ENCODE measurements at regions not wholly inside any gene's neighbourhood (a gene's known extent, or its start where the extent isn't known, plus 50 kb on each side); places are given as distances from the start of the nearest gene placed in this dataset.

DNA sequence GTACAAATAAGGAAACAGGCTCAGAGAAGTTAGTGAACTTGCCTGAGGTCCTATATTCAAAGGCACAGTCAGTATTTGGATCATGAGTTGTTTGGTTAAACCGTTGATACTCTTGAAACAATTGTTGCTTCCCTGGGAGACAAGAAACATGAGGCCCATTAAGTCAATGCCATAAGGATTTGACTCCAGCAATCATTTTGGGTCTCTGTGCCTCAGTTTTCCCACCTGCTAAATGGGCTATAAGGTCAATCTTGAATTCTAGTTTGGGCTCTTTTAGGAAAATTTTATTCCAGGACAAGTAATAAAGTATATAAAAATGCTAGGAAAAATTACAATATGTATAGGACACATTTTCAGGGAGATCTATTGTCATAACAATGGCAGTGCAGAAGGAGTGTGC is 202.1 kb downstream of the TMEM26 start:
- no peak for DNase-seq
- no peak overlapping the region for H3K4me3 Mint-ChIP-seq (ENCODE audit: low read depth, unreplicated experiment)
- BruUV-seq (replicated peaks), result no TSS peak
- peaks cover 71% of the 10 kb centered on the region for H3K27me3 Mint-ChIP-seq (ENCODE audit: unreplicated experiment)
- intact Hi-C loops (cut with micrococcal nuclease; ENCODE audit: unreplicated experiment), result no loop called here
- TF ChIP-seq, protein P1, sequence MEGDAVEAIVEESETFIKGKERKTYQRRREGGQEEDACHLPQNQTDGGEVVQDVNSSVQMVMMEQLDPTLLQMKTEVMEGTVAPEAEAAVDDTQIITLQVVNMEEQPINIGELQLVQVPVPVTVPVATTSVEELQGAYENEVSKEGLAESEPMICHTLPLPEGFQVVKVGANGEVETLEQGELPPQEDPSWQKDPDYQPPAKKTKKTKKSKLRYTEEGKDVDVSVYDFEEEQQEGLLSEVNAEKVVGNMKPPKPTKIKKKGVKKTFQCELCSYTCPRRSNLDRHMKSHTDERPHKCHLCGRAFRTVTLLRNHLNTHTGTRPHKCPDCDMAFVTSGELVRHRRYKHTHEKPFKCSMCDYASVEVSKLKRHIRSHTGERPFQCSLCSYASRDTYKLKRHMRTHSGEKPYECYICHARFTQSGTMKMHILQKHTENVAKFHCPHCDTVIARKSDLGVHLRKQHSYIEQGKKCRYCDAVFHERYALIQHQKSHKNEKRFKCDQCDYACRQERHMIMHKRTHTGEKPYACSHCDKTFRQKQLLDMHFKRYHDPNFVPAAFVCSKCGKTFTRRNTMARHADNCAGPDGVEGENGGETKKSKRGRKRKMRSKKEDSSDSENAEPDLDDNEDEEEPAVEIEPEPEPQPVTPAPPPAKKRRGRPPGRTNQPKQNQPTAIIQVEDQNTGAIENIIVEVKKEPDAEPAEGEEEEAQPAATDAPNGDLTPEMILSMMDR (IDR thresholded peaks at IDR 0.05; ENCODE audit: unreplicated experiment), result no peak
- CTCF ChIA-PET, result no interaction called here
- no peaks in the 10 kb centered on the region for H3K36me3 Mint-ChIP-seq (ENCODE audit: insufficient read depth, unreplicated experiment)
- H3K27ac Mint-ChIP-seq (ENCODE audit: unreplicated experiment), result no peak overlapping the region
- no peaks in the 10 kb centered on the region for H3K4me1 Mint-ChIP-seq (ENCODE audit: low read depth, unreplicated experiment)
- H3K9me3 Mint-ChIP-seq (ENCODE audit: low read depth, unreplicated experiment), result peaks cover 3% of the 10 kb centered on the region

DNA sequence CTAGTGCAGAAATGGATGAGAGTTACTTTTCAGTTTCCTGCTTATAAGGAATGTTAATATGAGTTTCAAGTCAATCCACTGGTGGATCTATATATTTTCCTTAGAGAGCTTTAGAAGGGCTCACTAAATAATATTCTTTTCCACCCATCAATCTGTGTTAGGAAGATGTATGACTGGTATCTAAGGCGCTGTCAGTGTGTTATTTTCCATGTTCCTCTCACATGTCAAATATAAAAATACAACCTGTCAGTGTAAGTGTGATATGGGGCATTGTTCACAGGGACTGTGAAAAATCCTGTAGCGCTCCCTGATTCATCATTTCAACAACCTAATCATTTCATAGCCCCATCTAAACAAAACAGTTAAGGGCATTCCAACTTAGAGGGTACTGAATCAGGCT is 203.1 kb downstream of the TMEM26 start:
- CTCF ChIA-PET, result no interaction called here
- BruUV-seq (replicated peaks), result no TSS peak
- no peak for DNase-seq
- Mint-ChIP-seq H3K27ac (ENCODE audit: unreplicated experiment) (no peak overlapping the region), H3K4me3 (ENCODE audit: low read depth, unreplicated experiment) (no peak overlapping the region), H3K9me3 (ENCODE audit: low read depth, unreplicated experiment) (peaks cover 3% of the 10 kb centered on the region), H3K4me1 (ENCODE audit: low read depth, unreplicated experiment) (no peaks in the 10 kb centered on the region), H3K36me3 (ENCODE audit: insufficient read depth, unreplicated experiment) (no peaks in the 10 kb centered on the region), H3K27me3 (ENCODE audit: unreplicated experiment) (peaks cover 66% of the 10 kb centered on the region)
- intact Hi-C loops (cut with micrococcal nuclease; ENCODE audit: unreplicated experiment), result no loop called here
- TF ChIP-seq, protein P1 (IDR thresholded peaks at IDR 0.05; ENCODE audit: unreplicated experiment), result no peak

- Mint-ChIP-seq H3K4me1 (ENCODE audit: low read depth, unreplicated experiment) (no peaks in the 10 kb centered on the region), H3K4me3 (ENCODE audit: low read depth, unreplicated experiment) (no peak overlapping the region), H3K27me3 (ENCODE audit: unreplicated experiment) (peaks cover 45% of the 10 kb centered on the region), H3K9me3 (ENCODE audit: low read depth, unreplicated experiment) (no peaks in the 10 kb centered on the region), H3K36me3 (ENCODE audit: insufficient read depth, unreplicated experiment) (no peaks in the 10 kb centered on the region), H3K27ac (ENCODE audit: unreplicated experiment) (no peak overlapping the region)
- intact Hi-C loops (cut with micrococcal nuclease; ENCODE audit: unreplicated experiment), result no loop called here
- CTCF ChIA-PET, result no interaction called here
- no TSS peak for BruUV-seq (replicated peaks)
- TF ChIP-seq, protein P1 (IDR thresholded peaks at IDR 0.05; ENCODE audit: unreplicated experiment), result no peak
- DNase-seq, result no peak
These were observed 205.2 kb downstream of the TMEM26 start for GRCh38 chr10:61248013-61248412.

DNA sequence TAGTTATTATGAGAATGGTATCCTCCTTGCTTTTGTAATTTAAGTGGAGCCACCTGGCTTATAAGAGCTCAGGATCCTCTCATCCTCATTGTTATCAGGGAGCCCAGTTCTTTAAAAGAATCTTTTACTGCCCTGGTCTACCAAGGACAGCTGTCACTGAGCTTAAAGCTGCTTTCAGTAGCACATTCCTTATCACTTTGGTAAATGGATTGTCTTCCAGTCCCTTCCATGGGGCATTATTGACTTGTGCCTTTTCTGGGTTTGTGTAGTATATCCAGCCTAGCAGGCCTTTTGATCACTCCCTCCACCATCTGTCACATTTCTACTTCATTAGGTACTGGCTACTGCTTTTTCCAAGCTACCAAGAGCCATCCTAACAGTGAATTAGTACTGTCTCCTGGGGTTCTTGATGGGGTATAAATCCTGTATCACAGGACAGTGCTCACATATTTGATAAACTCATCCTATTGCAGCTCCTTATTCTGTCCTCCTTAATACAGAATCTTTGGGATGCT is 208.9 kb downstream of the TMEM26 start:
- no TSS peak for BruUV-seq (replicated peaks)
- DNase-seq, result no peak
- H3K27ac Mint-ChIP-seq (ENCODE audit: unreplicated experiment), result no peak overlapping the region
- H3K9me3 Mint-ChIP-seq (ENCODE audit: low read depth, unreplicated experiment), result no peaks in the 10 kb centered on the region
- H3K27me3 Mint-ChIP-seq (ENCODE audit: unreplicated experiment), result peaks cover 31% of the 10 kb centered on the region
- no peaks in the 10 kb centered on the region for H3K4me1 Mint-ChIP-seq (ENCODE audit: low read depth, unreplicated experiment)
- no peak overlapping the region for H3K4me3 Mint-ChIP-seq (ENCODE audit: low read depth, unreplicated experiment)
- CTCF ChIA-PET, result no interaction called here
- intact Hi-C loops (cut with micrococcal nuclease; ENCODE audit: unreplicated experiment), result no loop called here
- no peaks in the 10 kb centered on the region for H3K36me3 Mint-ChIP-seq (ENCODE audit: insufficient read depth, unreplicated experiment)
- TF ChIP-seq, protein P1 (IDR thresholded peaks at IDR 0.05; ENCODE audit: unreplicated experiment), result no peak
